Activated CD4-positive, alpha-beta T cell treated with anti-CD3 and anti-CD28 coated beads for 1 hour (primary cell): ENCODE measurements at regions not wholly inside any gene's neighbourhood (a gene's known extent, or its start where the extent isn't known, plus 50 kb on each side); places are given as distances from the start of the nearest gene placed in this dataset.
"Not testable (repeated sequence)": the region's sequence is repeated elsewhere in the genome, so short reads cannot be mapped to it uniquely, and the experiment has no call there.

Source experiments
- DNase-seq: peaks from one replicate; pipeline ENCODE4 v3.0.0-alpha.2; 2020

DNA sequence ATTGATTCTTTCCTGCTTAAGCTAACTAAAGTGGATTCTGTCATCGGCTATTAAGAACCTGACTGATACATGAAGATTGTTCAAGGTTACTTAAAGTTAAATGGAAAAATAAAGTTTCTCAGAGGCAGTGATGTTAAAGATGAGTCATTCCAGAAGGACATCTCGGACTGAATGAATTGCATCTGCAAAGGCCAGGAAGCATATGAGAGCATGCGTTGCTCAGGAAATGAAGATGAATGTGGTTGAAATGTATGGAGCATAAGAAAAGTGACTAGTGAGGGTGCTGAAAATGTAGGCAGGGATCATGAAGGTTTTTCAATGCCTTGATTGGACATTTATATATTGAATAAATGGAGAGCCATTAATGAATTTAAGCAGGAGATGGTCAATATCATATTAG lies 133.9 kb upstream of the GHITM start:
- no peak for DNase-seq

- DNase-seq: no peak
Measured at GRCh38 chr10:84007482-84007881, 131.8 kb upstream of the GHITM start.

- DNase-seq: no peak
Measured at GRCh38 chr10:84008878-84009277, 130.4 kb upstream of the GHITM start.

GRCh38 chr10:84012431-84012830 lies 126.9 kb upstream of the GHITM start:
- no peak for DNase-seq

DNA sequence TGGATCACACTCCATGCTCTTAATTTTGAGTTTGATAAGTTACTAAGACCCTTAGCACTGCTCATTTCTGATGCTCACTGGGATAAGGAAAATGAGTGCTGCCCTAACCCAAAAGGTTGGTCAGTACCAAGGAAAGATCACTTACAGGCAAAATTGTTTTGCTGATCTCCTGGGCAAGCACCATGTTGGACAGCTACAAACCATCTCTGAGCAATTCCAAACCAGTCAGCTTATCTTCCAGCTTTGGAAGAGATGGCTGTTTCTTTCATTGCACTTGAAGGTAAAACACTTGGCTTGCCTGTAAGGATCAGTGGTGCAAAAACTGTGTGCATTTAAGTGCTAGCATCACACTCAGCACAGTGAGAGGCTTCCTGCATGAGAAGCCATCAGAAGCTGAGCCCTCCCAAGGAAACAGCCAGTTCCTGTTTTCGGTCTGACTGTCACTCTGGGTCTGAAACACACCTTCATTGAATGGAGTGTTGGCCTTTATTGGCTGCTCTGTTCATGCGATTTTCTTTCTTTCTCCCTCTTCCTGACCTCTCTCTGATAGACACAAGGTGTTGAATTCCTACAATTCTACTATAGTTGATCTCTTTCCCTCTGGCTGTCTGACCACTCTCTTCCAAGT lies 126.4 kb upstream of the GHITM start:
- no peak for DNase-seq

DNA sequence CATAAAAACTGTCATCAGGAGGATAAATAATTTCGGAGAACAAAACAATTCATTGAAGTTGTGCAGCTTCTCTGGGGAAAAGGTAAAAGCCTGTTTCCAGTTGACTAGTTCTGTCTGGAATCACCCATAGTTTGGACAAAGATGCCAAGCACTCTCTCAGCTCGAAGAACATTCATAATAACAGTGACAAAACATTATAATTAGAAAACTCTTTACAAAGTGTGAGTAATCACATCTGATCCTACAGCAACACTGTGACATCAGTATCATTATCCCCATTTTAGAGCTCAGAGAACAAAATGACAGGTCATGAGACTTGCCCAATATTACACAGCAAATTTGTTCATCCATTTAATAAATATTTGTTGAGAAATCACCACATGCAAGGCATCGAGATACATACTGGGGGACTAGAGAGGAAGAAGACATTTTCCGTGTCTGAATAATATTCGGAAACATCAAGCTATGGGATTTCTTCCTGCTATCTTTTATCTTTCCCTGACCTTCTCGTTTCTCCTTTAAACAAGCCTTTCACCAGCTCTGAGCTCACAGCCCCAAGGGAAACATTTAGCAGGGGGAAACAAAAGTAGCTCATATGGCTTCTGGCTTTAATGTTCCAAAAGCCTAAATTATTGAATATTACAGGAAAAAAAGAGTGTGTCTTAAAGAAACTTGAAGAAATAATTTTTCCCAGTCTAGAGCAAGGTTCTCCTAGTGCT lies 123.3 kb upstream of the GHITM start:
- no peak for DNase-seq

DNA sequence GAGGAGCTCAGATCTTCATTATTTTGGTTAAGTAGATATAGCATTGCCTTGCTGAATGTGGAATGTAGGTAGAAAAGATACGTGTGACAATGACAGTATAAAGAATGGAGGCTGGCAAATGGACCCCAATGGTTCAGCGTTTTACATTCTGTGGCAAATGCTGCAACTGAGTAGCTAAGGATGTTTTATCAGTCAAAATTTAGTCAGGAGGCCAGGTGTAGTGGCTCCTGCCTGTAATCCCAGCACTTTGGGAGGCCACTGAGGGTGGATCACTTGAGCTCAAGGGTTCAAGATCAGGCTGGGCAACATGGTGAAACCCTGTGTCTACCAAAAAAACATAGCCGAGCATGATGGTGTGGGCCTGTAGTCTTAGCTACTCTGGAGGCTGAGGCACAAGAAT lies 120.5 kb upstream of the GHITM start:
- no peak for DNase-seq

- DNase-seq: not testable (repeated sequence)
Measured at GRCh38 chr10:84019854-84020458, 119.4 kb upstream of the GHITM start.

DNA sequence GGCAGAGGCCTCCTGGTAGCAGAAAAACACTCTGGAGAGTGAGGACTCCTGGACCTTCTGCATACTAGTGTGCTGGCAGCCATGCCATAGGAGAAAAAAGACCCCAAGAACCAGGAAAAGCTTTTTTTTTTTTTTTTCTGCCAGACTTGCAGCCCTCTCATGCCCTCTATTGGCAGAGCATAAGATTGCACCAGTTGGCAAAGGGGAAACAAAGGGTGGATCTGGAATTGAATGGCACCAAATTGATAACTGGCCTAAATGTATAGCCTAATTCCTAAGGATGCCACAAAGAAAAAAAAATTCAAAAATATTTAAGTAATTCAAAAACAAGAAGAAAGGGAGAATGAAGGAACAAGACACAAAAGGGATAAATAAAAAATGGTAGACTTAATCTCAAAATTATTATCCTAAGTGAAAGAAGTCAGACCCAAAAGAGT lies 112.5 kb upstream of the GHITM start:
- DNase-seq: no peak

DNA sequence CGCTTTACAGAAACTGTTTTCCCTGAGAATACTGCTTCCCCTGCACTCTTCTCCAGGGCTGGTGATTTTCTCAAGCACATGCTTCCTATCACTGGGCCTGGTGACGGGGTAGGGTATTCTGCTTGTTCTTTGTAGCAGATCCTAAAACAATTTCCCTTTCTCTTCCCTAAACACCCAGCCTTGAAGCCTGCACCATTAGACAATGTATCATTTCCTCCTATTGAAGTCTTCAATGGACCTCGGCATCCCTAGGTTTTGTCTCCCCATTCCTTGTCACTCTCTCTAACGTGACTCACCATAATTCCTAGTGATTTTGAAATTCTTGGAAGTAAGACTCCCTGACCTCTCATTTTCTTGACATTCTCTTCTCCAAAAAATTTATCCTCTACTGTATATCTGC lies 109.5 kb upstream of the GHITM start:
- no peak for DNase-seq

- DNase-seq: no peak
Measured at GRCh38 chr10:84038035-84038434, 101.3 kb upstream of the GHITM start.

DNA sequence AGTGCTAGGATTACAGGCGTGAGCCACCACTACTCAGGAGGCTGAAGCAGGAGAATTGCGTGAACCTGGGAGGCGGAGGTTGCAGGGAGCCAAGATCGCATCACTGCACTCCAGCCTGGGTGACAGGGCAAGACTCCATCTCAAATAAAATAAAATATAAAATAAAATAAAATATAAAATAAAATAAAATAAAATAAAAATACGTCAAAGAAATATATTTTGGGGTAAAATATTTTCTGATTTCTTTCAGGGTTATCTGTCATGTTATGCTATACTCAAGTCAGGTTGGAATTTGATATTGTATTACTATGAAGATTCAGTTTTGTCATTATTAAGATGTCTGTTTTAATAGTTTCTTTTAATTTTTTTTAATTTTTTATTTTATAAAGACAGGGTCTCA lies 99.4 kb upstream of the GHITM start:
- no peak for DNase-seq

DNA sequence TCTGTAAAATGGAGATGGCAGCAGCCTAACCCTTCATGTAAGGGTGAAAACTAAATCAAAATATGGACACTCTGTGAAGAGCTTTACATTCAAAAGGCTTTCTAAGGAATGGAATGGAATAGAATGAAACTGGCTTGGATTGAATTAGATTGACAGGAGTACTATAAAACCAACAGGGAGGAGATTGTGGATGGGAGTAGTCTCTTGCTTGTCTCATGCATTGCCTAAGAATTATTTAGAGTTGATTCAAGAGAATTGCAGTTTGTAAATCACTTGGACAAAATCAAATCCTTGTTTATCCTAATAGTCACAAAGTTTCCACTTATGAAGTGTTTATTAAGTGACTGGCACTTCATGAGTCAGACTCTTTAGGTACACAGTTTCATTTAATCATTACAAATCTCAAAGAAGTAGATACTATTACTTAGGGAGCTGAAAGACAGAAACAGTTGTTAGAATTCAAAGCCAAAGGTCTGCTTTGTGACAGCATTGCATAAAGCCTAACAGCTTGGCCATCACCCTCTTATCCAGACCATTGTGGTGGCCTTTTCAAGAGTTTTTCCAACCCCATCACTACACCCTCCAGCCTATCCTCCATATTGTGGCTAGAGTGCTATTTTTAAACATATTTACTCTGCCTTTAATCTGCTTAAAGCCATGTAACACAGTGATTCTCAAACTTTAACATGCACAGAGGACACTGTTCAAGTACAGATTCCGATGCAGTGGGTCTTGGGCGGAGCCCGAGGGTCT lies 91.9 kb upstream of the GHITM start:
- no peak for DNase-seq

- no peak for DNase-seq
Measured at GRCh38 chr10:84049645-84050011, 89.7 kb upstream of the GHITM start.

GRCh38 chr10:84053626-84054025 lies 85.7 kb upstream of the GHITM start:
- DNase-seq: no peak

- DNase-seq: no peak
Measured at GRCh38 chr10:84054743-84055142, 84.6 kb upstream of the GHITM start.

DNA sequence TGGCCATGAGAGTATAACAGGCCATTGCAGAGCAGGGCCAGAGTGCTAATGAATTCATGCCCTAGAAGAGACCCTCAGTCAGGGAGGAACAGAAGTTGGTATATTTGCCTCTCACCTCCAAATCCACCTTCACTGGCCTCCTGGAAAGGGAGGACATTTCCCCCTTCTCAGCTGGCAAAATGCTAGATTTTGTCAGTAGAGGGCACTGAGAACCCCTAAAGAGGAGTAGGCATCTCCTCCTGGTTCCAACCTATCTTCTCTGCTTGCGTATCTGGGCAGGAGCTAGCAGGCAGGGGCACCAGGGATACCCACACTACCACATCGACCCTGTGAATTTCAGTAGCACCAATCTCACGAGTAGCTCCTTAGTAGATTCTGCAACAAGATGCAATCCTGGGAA lies 79.8 kb upstream of the GHITM start:
- DNase-seq: no peak

DNA sequence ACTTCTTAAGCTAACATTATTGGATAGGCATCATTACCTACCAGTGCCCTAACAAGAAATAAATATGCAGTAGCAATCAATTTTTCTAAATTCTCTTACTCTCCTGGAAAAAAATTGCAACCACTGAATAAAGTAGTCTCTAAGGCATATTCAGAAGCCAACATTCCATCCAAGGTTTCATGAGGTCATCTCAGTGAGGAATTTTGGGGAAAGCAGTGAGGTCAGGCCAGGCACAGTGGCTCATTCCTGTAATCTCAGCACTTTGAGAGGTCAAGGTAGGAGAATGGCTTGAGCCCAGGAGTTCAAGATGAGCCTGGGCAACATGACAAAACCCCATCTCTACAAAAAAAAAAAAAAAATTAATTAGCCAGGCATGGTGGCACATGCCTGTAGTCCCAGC lies 75.9 kb upstream of the GHITM start:
- DNase-seq: no peak

DNA sequence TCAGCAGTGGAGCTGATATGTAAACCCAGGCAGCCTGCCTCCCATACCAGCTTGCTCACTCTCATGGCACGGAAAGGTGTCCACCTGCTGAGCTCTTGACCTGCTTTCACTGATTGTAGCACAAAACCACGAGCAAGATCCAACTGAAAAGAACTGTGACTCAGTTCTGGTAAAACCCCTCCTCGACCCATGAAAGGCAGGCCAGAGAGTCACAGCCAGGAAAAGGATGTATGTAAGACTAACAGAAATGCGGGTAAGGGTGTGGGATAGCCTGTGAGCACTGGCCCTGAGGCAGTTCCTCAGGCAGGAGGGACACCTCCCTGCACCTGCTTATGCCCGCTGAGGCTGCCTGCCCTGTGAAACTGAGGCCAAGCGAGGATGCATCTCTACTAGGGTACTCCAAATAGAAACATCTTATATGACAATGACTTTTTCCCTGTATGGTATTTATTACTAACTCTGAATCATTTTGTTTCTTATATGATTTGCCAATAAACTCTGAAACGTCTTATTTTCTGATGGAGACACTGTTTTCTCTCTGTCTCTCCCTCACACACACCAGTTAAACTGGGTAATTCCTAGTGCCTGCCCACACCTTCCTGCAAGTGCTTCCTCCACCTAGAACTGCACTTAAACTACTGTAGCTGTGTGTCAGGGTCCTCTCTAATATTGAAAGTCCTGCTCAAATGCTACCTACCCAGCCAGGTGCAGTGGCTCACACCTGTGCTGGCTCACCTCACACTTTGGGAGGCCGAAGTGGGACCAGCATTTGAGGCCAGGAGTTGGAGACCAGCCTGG lies 73.3 kb upstream of the GHITM start:
- DNase-seq: no peak

GRCh38 chr10:84074521-84074920 lies 64.8 kb upstream of the GHITM start:
- no peak for DNase-seq

- DNase-seq: no peak
Measured at GRCh38 chr10:84075226-84076046, 63.9 kb upstream of the GHITM start.

GRCh38 chr10:84076047-84076388 lies 63.3 kb upstream of the GHITM start:
- DNase-seq: no peak
